DOHH2 (cell line): ENCODE measurements at regions not wholly inside any gene's neighbourhood (a gene's known extent, or its start where the extent isn't known, plus 50 kb on each side); places are given as distances from the start of the nearest gene placed in this dataset.

ENCODE experiments used
- H3F3A ChIP-seq: fragments of 200-600 bp; sonication (generic), shearing (Covaris generic); 2 replicates; pipeline ENCODE4 v1.6.0; 2016; ENCODE audit warnings: antibody characterized with exemption, mild to moderate bottlenecking; ENCODE audit not compliant: control insufficient read depth, insufficient read depth
- H3K27ac ChIP-seq: fragments of 200-600 bp; sonication (generic); 2 replicates; pipeline ENCODE4 v1.5.1; 2014; ENCODE audit warnings: low read depth, mild to moderate bottlenecking, low read length, moderate library complexity
- H3K27me3 ChIP-seq: fragments of 200-600 bp; sonication (generic); 2 replicates; pipeline ENCODE4 v1.6.1; 2014; ENCODE audit warnings: mild to moderate bottlenecking, low read length, mixed read lengths; ENCODE audit not compliant: control insufficient read depth
- H3K36me3 ChIP-seq: fragments of 200-600 bp; sonication (generic); 2 replicates; pipeline ENCODE4 v1.6.1; 2014; ENCODE audit warnings: mild to moderate bottlenecking, low read length, moderate library complexity, mixed read lengths; ENCODE audit not compliant: control insufficient read depth
- H3K4me1 ChIP-seq: fragments of 200-600 bp; sonication (generic); 2 replicates; pipeline ENCODE4 v1.6.1; 2014; ENCODE audit warnings: mild to moderate bottlenecking, low read length, mixed read lengths; ENCODE audit not compliant: control insufficient read depth
- H3K4me2 ChIP-seq: fragments of 200-600 bp; sonication (generic); 2 replicates; pipeline ENCODE4 v1.6.0; 2014; ENCODE audit warnings: mild to moderate bottlenecking, low read length, moderate library complexity
- H3K4me3 ChIP-seq: fragments of 200-600 bp; sonication (generic); 2 replicates; pipeline ENCODE4 v1.5.1; 2014; ENCODE audit warnings: mild to moderate bottlenecking, low read length, mixed read lengths
- H3K79me2 ChIP-seq: fragments of 200-600 bp; sonication (generic); 2 replicates; pipeline ENCODE4 v1.6.1; 2014; ENCODE audit warnings: mild to moderate bottlenecking, low read length, mixed read lengths; ENCODE audit not compliant: control insufficient read depth
- H3K9me2 ChIP-seq: fragments of 200-600 bp; sonication (generic); replicated peaks from 2 replicates; pipeline ENCODE4 v1.6.1; 2014; ENCODE audit warnings: mild to moderate bottlenecking, low read length, mixed read lengths; ENCODE audit not compliant: control insufficient read depth
- H3K9me3 ChIP-seq: fragments of 200-600 bp; sonication (generic); 2 replicates; pipeline ENCODE4 v1.6.1; 2014; ENCODE audit warnings: antibody characterized with exemption, low read length, mixed read lengths; ENCODE audit not compliant: control insufficient read depth, insufficient read depth
- H4K20me1 ChIP-seq: fragments of 200-600 bp; sonication (generic); 2 replicates; pipeline ENCODE4 v1.6.0; 2014; ENCODE audit warnings: low read depth, mild to moderate bottlenecking, antibody characterized with exemption, low read length, moderate library complexity; ENCODE audit not compliant: control insufficient read depth, insufficient read depth
- CTCF ChIP-seq: fragments of 200-600 bp; sonication (generic); IDR thresholded peaks from one replicate; pipeline ENCODE4 v1.5.1; 2014; ENCODE audit warnings: antibody characterized with exemption, mild to moderate bottlenecking, low read depth, low read length; ENCODE audit not compliant: poor library complexity, severe bottlenecking
- EZH2phosphoT487 ChIP-seq: fragments of 200-600 bp; sonication (generic); IDR thresholded peaks from 2 replicates; pipeline ENCODE4 v1.6.1; 2017; ENCODE audit warnings: borderline replicate concordance, mild to moderate bottlenecking, antibody characterized with exemption, low read length, moderate library complexity, mixed read lengths

- no peaks in the 10 kb centered on the region for H3K27me3 ChIP-seq
- H3K27ac ChIP-seq: no peak overlapping the region
- H3K4me3 ChIP-seq: no peak overlapping the region
- H3K4me1 ChIP-seq: peaks cover 36% of the 10 kb centered on the region
- no peak overlapping the region for H3K4me2 ChIP-seq
- H3K9me3 ChIP-seq: no peaks in the 10 kb centered on the region
- no peaks in the 10 kb centered on the region for H3F3A ChIP-seq
- no peak for TF ChIP-seq CTCF
- no peak for TF ChIP-seq EZH2phosphoT487
- no peaks in the 10 kb centered on the region for H3K79me2 ChIP-seq
- no peaks in the 10 kb centered on the region for H3K36me3 ChIP-seq
- H3K9me2 ChIP-seq: no peaks in the 10 kb centered on the region
- no peaks in the 10 kb centered on the region for H4K20me1 ChIP-seq
These were observed 62.1 kb upstream of the ARHGAP20 start for GRCh38 chr11:110774138-110775014.

- no peaks in the 10 kb centered on the region for H3K9me3 ChIP-seq
- no peaks in the 10 kb centered on the region for H3K79me2 ChIP-seq
- no peak overlapping the region for H3K4me3 ChIP-seq
- no peaks in the 10 kb centered on the region for H3K9me2 ChIP-seq
- H4K20me1 ChIP-seq: no peaks in the 10 kb centered on the region
- no peaks in the 10 kb centered on the region for H3K27me3 ChIP-seq
- no peak overlapping the region for H3K27ac ChIP-seq
- no peaks in the 10 kb centered on the region for H3F3A ChIP-seq
- no peak overlapping the region for H3K4me2 ChIP-seq
- H3K4me1 ChIP-seq: peaks cover 29% of the 10 kb centered on the region
- TF ChIP-seq EZH2phosphoT487 (no peak), CTCF (no peak)
- H3K36me3 ChIP-seq: no peaks in the 10 kb centered on the region
These were observed 61.2 kb upstream of the ARHGAP20 start for GRCh38 chr11:110773442-110773841.

GRCh38 chr11:110772863-110773262, 60.6 kb upstream of the ARHGAP20 start:
- TF ChIP-seq EZH2phosphoT487 (no peak), CTCF (no peak)
- H3K9me2 ChIP-seq: no peaks in the 10 kb centered on the region
- H3K79me2 ChIP-seq: no peaks in the 10 kb centered on the region
- H3K36me3 ChIP-seq: no peaks in the 10 kb centered on the region
- no peak overlapping the region for H3K27ac ChIP-seq
- H3K27me3 ChIP-seq: no peaks in the 10 kb centered on the region
- H3F3A ChIP-seq: no peaks in the 10 kb centered on the region
- H3K4me1 ChIP-seq: peaks cover 24% of the 10 kb centered on the region
- H3K4me2 ChIP-seq: no peak overlapping the region
- no peak overlapping the region for H3K4me3 ChIP-seq
- no peaks in the 10 kb centered on the region for H3K9me3 ChIP-seq
- no peaks in the 10 kb centered on the region for H4K20me1 ChIP-seq
